Hepatocyte (in vitro differentiated cells): ENCODE measurements at regions not wholly inside any gene's neighbourhood (a gene's known extent, or its start where the extent isn't known, plus 50 kb on each side); places are given as distances from the start of the nearest gene placed in this dataset.

Experiments
- DNase-seq: peaks from one replicate; pipeline ENCODE4 v3.0.0-alpha.2; 2016; ENCODE audit warnings: low spot score
- H2AFZ ChIP-seq: fragments of 200-600 bp; sonication (generic); 2 replicates; pipeline ENCODE4 v1.6.0; 2016; ENCODE audit warnings: antibody characterized with exemption, mild to moderate bottlenecking
- H3K27ac ChIP-seq: fragments of 200-600 bp; sonication (generic); 2 replicates; pipeline ENCODE4 v1.5.1; 2016; ENCODE audit warnings: mild to moderate bottlenecking
- H3K27me3 ChIP-seq: fragments of 200-600 bp; sonication (generic); 2 replicates; pipeline ENCODE4 v1.6.1; 2016
- H3K36me3 ChIP-seq: fragments of 200-600 bp; sonication (generic); replicated peaks from 2 replicates; pipeline ENCODE4 v1.5.1; 2016; ENCODE audit warnings: low read depth; ENCODE audit not compliant: insufficient read depth
- H3K4me1 ChIP-seq: fragments of 200-600 bp; sonication (generic); 2 replicates; pipeline ENCODE4 v1.5.1; 2016; ENCODE audit warnings: mild to moderate bottlenecking, moderate library complexity; ENCODE audit not compliant: insufficient read depth
- H3K4me2 ChIP-seq: fragments of 200-600 bp; sonication (generic); 2 replicates; pipeline ENCODE4 v1.6.0; 2016
- H3K4me3 ChIP-seq: fragments of 200-600 bp; sonication (generic); 2 replicates; pipeline ENCODE4 v1.5.1; 2016; ENCODE audit warnings: mild to moderate bottlenecking
- H3K79me2 ChIP-seq: fragments of 200-600 bp; sonication (generic); 2 replicates; pipeline ENCODE4 v1.6.0; 2017; ENCODE audit warnings: mild to moderate bottlenecking
- H3K9me2 ChIP-seq: fragments of 200-600 bp; sonication (generic); replicated peaks from 2 replicates; pipeline ENCODE4 v1.6.0; 2017; ENCODE audit warnings: mild to moderate bottlenecking; ENCODE audit not compliant: insufficient read depth
- H3K9me3 ChIP-seq: fragments of 200-600 bp; sonication (generic); 2 replicates; pipeline ENCODE4 v1.5.1; 2016; ENCODE audit warnings: low read depth, mild to moderate bottlenecking
- H4K20me1 ChIP-seq: fragments of 200-600 bp; sonication (generic); 2 replicates; pipeline ENCODE4 v1.6.0; 2016; ENCODE audit warnings: mild to moderate bottlenecking; ENCODE audit not compliant: insufficient read depth, poor library complexity, severe bottlenecking
- CTCF ChIP-seq: fragments of 200-600 bp; sonication (generic); IDR thresholded peaks from 2 replicates; pipeline ENCODE4 v1.5.1; 2016; ENCODE audit warnings: antibody characterized with exemption, mild to moderate bottlenecking; ENCODE audit not compliant: poor library complexity
- EZH2 ChIP-seq: fragments of 200-600 bp; sonication (generic); IDR thresholded peaks from 2 replicates; pipeline ENCODE4 v1.6.1; 2016; ENCODE audit warnings: antibody characterized with exemption, mild to moderate bottlenecking, borderline replicate concordance
- EZH2phosphoT487 ChIP-seq: fragments of 200-600 bp; sonication (generic); IDR thresholded peaks from one replicate; pipeline ENCODE4 v1.6.1; 2018; ENCODE audit warnings: antibody characterized with exemption, mild to moderate bottlenecking, low read depth, moderate library complexity; ENCODE audit not compliant: unreplicated experiment, severe bottlenecking
- WGBS: methylation state at CpG from one replicate; pipeline ENCODE4 v1.1.6; 2016; ENCODE audit warnings: low lambda C conversion rate; ENCODE audit errors: missing lambda C conversion rate; 5-methylcytosine and 5-hydroxymethylcytosine counted together

GRCh38 chr16:17983114-17983513, 353.4 kb downstream of the NPIPA8 start:
- Histone ChIP-seq H3K4me1 (no peaks in the 10 kb centered on the region), H3K4me3 (no peak overlapping the region), H3K36me3 (no peaks in the 10 kb centered on the region), H3K9me2 (no peaks in the 10 kb centered on the region), H2AFZ (no peak overlapping the region), H4K20me1 (no peaks in the 10 kb centered on the region), H3K27me3 (no peaks in the 10 kb centered on the region), H3K79me2 (no peaks in the 10 kb centered on the region), H3K9me3 (no peaks in the 10 kb centered on the region), H3K27ac (no peak overlapping the region), H3K4me2 (no peak overlapping the region)
- no peak for DNase-seq
- WGBS = 73% methylated on average over 2 of the region's 2 CpGs
- TF ChIP-seq EZH2 (no peak), EZH2phosphoT487 (no peak), CTCF (no peak)

- no peak for DNase-seq
- Histone ChIP-seq H3K4me3 (no peak overlapping the region), H3K9me2 (no peaks in the 10 kb centered on the region), H3K27ac (no peak overlapping the region), H3K36me3 (no peaks in the 10 kb centered on the region), H3K79me2 (no peaks in the 10 kb centered on the region), H3K4me2 (no peak overlapping the region), H4K20me1 (no peaks in the 10 kb centered on the region), H3K4me1 (no peaks in the 10 kb centered on the region), H2AFZ (no peak overlapping the region), H3K9me3 (no peaks in the 10 kb centered on the region), H3K27me3 (no peaks in the 10 kb centered on the region)
- 92% methylated on average over 6 of the region's 6 CpGs for WGBS
- TF ChIP-seq EZH2phosphoT487 (no peak), CTCF (no peak), EZH2 (no peak)
Measured at GRCh38 chr16:17977260-17977659, 359.3 kb downstream of the NPIPA8 start.

- no peak for TF ChIP-seq EZH2phosphoT487
- TF ChIP-seq EZH2 = no peak
- TF ChIP-seq CTCF = no peak
- Histone ChIP-seq H3K36me3 (no peaks in the 10 kb centered on the region), H3K4me2 (no peak overlapping the region), H3K9me3 (no peaks in the 10 kb centered on the region), H3K4me3 (no peak overlapping the region), H3K27ac (no peak overlapping the region), H3K27me3 (no peaks in the 10 kb centered on the region), H2AFZ (no peak overlapping the region), H3K79me2 (no peaks in the 10 kb centered on the region), H3K9me2 (no peaks in the 10 kb centered on the region), H3K4me1 (no peaks in the 10 kb centered on the region), H4K20me1 (no peaks in the 10 kb centered on the region)
- DNase-seq = no peak
- 53% methylated on average over 15 of the region's 15 CpGs for WGBS
Measured at GRCh38 chr16:17972460-17972943, 364.0 kb downstream of the NPIPA8 start.
